Trophoblast cell (in vitro differentiated cells and primary cell): ENCODE measurements at regions not wholly inside any gene's neighbourhood (a gene's known extent, or its start where the extent isn't known, plus 50 kb on each side); places are given as distances from the start of the nearest gene placed in this dataset.
A peak's percentile ranks its signal among the peaks of the same experiment; 100 is the strongest.

Experiments
- DNase-seq, 2 donors: peaks; one replicate each; pipeline ENCODE4 v3.0.0-alpha.2; 2016
- H2AFZ ChIP-seq: 2 replicates; pipeline ENCODE4 v1.6.1; 2013; ENCODE audit warnings: low read length, moderate library complexity, mild to moderate bottlenecking; ENCODE audit not compliant: insufficient read depth, poor library complexity
- H2AK5ac ChIP-seq: 2 replicates; pipeline ENCODE4 v1.6.1; 2013; ENCODE audit warnings: mild to moderate bottlenecking, low read length
- H2BK120ac ChIP-seq: 2 replicates; pipeline ENCODE4 v1.6.1; 2013; ENCODE audit warnings: low read length, mild to moderate bottlenecking, moderate library complexity; ENCODE audit not compliant: insufficient read depth, poor library complexity
- H2BK12ac ChIP-seq: 2 replicates; pipeline ENCODE4 v1.6.1; 2013; ENCODE audit warnings: mild to moderate bottlenecking, low read length, moderate library complexity
- H2BK5ac ChIP-seq: 2 replicates; pipeline ENCODE4 v1.6.1; 2013; ENCODE audit warnings: low read length, low read depth, moderate library complexity, mild to moderate bottlenecking; ENCODE audit not compliant: poor library complexity
- H3K14ac ChIP-seq: 2 replicates; pipeline ENCODE4 v1.6.1; 2013; ENCODE audit warnings: mild to moderate bottlenecking, low read length
- H3K18ac ChIP-seq: 2 replicates; pipeline ENCODE4 v1.6.1; 2013; ENCODE audit warnings: mild to moderate bottlenecking, low read length
- H3K23ac ChIP-seq: 2 replicates; pipeline ENCODE4 v1.6.1; 2013; ENCODE audit warnings: low read length
- H3K27ac ChIP-seq: 2 replicates; pipeline ENCODE4 v1.5.1; 2013; ENCODE audit warnings: low read depth, mild to moderate bottlenecking, inconsistent platforms, low read length, moderate library complexity
- H3K27me3 ChIP-seq: 2 replicates; pipeline ENCODE4 v1.6.1; 2013; ENCODE audit warnings: inconsistent platforms, mild to moderate bottlenecking, low read length, moderate library complexity; ENCODE audit not compliant: insufficient read depth
- H3K36me3 ChIP-seq, 2 experiments: 1 replicate in 1 of 2; 2 replicates in 1 of 2; pipeline ENCODE4 v1.6.1; 2013; ENCODE audit warnings: low read length in 2 of 2, mild to moderate bottlenecking in 2 of 2, moderate library complexity in 1 of 2; ENCODE audit not compliant: insufficient read depth in 2 of 2, control insufficient read depth in 1 of 2
- H3K4ac ChIP-seq: 2 replicates; pipeline ENCODE4 v1.6.1; 2013; ENCODE audit warnings: low read depth, mild to moderate bottlenecking, low read length, moderate library complexity
- H3K4me1 ChIP-seq, 2 experiments: 1 replicate in 1 of 2; 2 replicates in 1 of 2; pipeline ENCODE4 v1.6.1; 2013; ENCODE audit warnings: low read length in 2 of 2, mild to moderate bottlenecking in 2 of 2, moderate library complexity in 1 of 2; ENCODE audit not compliant: insufficient read depth in 2 of 2, control insufficient read depth in 1 of 2
- H3K4me2 ChIP-seq: 2 replicates; pipeline ENCODE4 v1.6.1; 2013; ENCODE audit warnings: inconsistent platforms, mild to moderate bottlenecking, low read length, moderate library complexity
- H3K4me3 ChIP-seq: 2 replicates; pipeline ENCODE4 v1.5.1; 2013; ENCODE audit warnings: mild to moderate bottlenecking, low read depth, low read length, inconsistent platforms
- H3K79me1 ChIP-seq: one replicate; pipeline ENCODE4 v1.6.1; 2013; ENCODE audit warnings: low read length
- H3K79me2 ChIP-seq: 2 replicates; pipeline ENCODE4 v1.6.1; 2013; ENCODE audit warnings: low read length, mild to moderate bottlenecking; ENCODE audit not compliant: control insufficient read depth, insufficient read depth, poor library complexity
- H3K9ac ChIP-seq: 2 replicates; pipeline ENCODE4 v1.6.1; 2013; ENCODE audit warnings: mild to moderate bottlenecking, low read length
- H3K9me3 ChIP-seq: 2 replicates; pipeline ENCODE4 v1.6.1; 2013; ENCODE audit warnings: low read depth, mild to moderate bottlenecking, control low read depth, inconsistent platforms, low read length; ENCODE audit not compliant: insufficient read depth
- H4K12ac ChIP-seq: 2 replicates; pipeline ENCODE4 v1.6.1; 2013; ENCODE audit warnings: low read depth, mild to moderate bottlenecking, low read length, moderate library complexity
- H4K8ac ChIP-seq: 2 replicates; pipeline ENCODE4 v1.6.1; 2013; ENCODE audit warnings: low read depth, mild to moderate bottlenecking, low read length, moderate library complexity
- H4K91ac ChIP-seq: one replicate; pipeline ENCODE4 v1.6.1; 2013; ENCODE audit warnings: low read depth, mild to moderate bottlenecking, low read length, moderate library complexity
- WGBS: extraction: QIAGEN DNeasy Blood & Tissue Kit; methylation state at CpG from one replicate; pipeline ENCODE4 v1.1.7; 2013; ENCODE audit warnings: missing lambda C conversion rate; ENCODE audit not compliant: insufficient read length, insufficient coverage; ENCODE audit errors: extremely low coverage; 5-methylcytosine and 5-hydroxymethylcytosine counted together

DNA sequence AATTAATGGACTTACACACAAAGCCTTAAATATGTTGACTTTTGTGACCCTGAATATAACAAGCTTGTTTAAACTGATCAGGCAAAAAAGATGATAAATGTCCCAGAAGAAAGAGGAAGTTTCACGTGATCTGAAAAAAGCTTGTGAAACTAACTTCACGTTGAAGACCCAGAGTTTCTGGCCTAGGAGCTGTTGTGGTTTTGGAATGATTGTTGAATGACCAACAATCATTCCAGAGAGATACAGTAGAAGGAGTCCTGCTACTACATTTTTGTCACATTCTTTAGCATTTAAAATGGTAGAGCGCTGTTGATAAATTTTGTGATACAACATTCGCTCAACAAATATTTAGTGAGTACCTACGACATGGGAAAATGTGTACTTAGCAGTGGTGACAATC is 143.1 kb upstream of the FBN2 start:
- Histone ChIP-seq H3K79me2 (no peaks in the 10 kb centered on the region), H3K27me3 (no peaks in the 10 kb centered on the region), H3K9me3 (no peaks in the 10 kb centered on the region), H4K91ac (no peak overlapping the region), H3K14ac (no peak overlapping the region), H2BK12ac (no peak overlapping the region), H2AK5ac (no peak overlapping the region), H3K36me3 (no peaks in the 10 kb centered on the region), H3K4ac (no peak overlapping the region), H2BK5ac (no peak overlapping the region), H3K79me1 (peaks cover 3% of the 10 kb centered on the region), H3K4me2 (no peak overlapping the region), H3K27ac (no peak overlapping the region), H4K8ac (no peak overlapping the region), H4K12ac (no peak overlapping the region), H3K23ac (no peak overlapping the region), H3K4me3 (no peak overlapping the region), H2AFZ (no peak overlapping the region), H3K18ac (no peak overlapping the region), H3K9ac (no peak overlapping the region), H3K4me1 (peaks cover 0 to 3% of the 10 kb centered on the region in 2 experiments), H2BK120ac (no peak overlapping the region)
- no CpG with 5 or more reads among the region's 5 CpGs for WGBS
- DNase-seq: peak in 1 of 2 donors; percentile 64

DNA sequence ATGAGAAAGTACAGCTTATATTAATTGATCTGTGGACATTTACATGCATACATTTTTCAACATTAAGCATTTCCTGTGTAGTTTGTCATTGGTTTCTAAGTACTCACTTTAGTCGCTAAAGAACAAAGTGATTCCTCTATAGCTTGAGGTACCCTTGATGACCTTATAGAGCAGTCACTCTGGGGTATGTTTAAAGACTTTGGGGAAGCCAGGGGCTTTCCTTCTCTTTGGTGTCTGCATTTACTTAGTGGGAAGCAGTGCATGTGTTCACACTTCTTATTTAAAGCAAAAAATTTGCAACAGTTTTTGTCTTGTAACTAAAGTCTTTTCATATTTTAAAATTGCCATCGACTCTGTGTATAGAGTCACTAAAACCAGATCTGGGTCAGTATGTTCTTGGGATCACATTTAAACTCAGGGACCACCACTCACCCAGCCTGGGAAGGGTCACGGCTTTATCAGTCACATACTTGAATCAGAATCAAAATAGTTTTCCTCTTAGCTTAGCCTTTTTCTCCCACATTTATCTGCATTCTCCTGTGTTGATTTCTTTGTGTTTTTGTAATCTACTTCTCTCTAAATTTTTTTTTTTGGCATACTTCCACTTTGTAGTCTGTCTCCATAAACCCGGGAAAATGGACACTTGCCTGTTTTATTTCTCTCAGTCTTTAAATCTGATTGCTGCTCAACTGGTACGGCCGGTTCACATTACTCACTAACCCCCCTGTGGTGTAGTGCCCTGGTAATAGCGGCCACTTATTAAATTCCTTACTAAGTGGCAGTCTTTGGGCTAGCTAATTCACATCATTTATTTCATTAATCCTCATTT is 143.9 kb upstream of the FBN2 start:
- Histone ChIP-seq H3K27ac (peak overlapping the region; percentile 6), H2AK5ac (no peak overlapping the region), H3K4ac (no peak overlapping the region), H4K12ac (no peak overlapping the region), H2BK5ac (peak overlapping the region; percentile 49), H2BK12ac (no peak overlapping the region), H3K79me2 (no peaks in the 10 kb centered on the region), H3K4me3 (no peak overlapping the region), H4K8ac (no peak overlapping the region), H3K9me3 (no peaks in the 10 kb centered on the region), H2AFZ (no peak overlapping the region), H3K9ac (no peak overlapping the region), H3K23ac (no peak overlapping the region), H3K4me2 (peak overlapping the region; percentile 26), H3K18ac (no peak overlapping the region), H3K79me1 (peaks cover 3% of the 10 kb centered on the region), H3K14ac (no peak overlapping the region), H3K36me3 (no peaks in the 10 kb centered on the region), H3K4me1 (peaks cover 0 to 3% of the 10 kb centered on the region in 2 experiments), H2BK120ac (peak overlapping the region; percentile 51), H4K91ac (no peak overlapping the region), H3K27me3 (no peaks in the 10 kb centered on the region)
- peak; percentile 45 to 67 for DNase-seq
- WGBS: no CpG with 5 or more reads among the region's 7 CpGs

DNA sequence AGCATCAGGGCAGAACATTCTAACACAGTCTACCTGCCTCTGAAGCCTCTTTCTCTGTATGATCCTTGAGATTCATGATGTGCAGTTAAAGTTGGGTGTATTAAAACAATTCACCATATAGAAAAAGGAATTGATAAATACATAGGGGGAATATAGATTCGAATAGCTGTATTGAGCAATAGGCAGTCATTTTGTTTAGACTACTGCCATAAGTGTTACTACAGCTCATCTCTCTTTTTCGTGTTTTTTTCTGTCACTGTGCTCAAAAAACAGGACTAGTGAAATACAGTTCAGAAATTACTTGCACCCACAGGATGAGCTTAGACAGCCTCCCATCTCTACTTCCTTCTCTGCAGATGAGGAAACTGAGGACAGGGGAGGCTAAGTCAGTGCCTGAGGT is 144.6 kb upstream of the FBN2 start:
- no peak overlapping the region for H3K4me2 ChIP-seq
- H3K27me3 ChIP-seq: no peaks in the 10 kb centered on the region
- H3K23ac ChIP-seq: no peak overlapping the region
- H3K9ac ChIP-seq: no peak overlapping the region
- DNase-seq: no peak
- H4K91ac ChIP-seq: no peak overlapping the region
- peaks cover 0 to 3% of the 10 kb centered on the region in 2 experiments for H3K4me1 ChIP-seq
- no peak overlapping the region for H2BK120ac ChIP-seq
- H2AK5ac ChIP-seq: no peak overlapping the region
- no peaks in the 10 kb centered on the region for H3K79me2 ChIP-seq
- H3K4me3 ChIP-seq: no peak overlapping the region
- no peak overlapping the region for H3K14ac ChIP-seq
- no peak overlapping the region for H4K8ac ChIP-seq
- H3K9me3 ChIP-seq: no peaks in the 10 kb centered on the region
- H4K12ac ChIP-seq: no peak overlapping the region
- H2BK12ac ChIP-seq: no peak overlapping the region
- no peaks in the 10 kb centered on the region for H3K36me3 ChIP-seq
- H2AFZ ChIP-seq: no peak overlapping the region
- peaks cover 3% of the 10 kb centered on the region for H3K79me1 ChIP-seq
- no peak overlapping the region for H3K27ac ChIP-seq
- no CpG with 5 or more reads among the region's 2 CpGs for WGBS
- no peak overlapping the region for H2BK5ac ChIP-seq
- H3K18ac ChIP-seq: no peak overlapping the region
- no peak overlapping the region for H3K4ac ChIP-seq

DNA sequence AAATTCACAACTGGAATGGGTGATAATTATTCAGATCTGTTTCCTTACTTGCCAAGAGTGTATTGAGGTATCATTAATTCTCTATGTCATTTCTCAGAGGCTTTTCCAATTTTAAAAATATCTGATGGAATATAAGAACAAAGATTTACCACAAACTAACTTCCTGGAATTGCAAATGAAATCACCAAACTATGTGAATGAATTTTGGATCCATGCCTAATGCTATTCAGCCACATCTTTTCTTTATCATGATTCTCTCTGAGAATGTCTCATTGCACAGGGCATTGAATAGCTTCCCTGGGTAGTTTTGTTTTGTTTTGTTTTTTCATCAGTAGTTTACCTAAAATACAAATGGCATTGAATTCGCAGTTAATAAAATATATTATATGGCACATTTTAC is 146.9 kb upstream of the FBN2 start:
- Histone ChIP-seq H3K4ac (no peak overlapping the region), H4K91ac (no peak overlapping the region), H2BK12ac (no peak overlapping the region), H2BK5ac (no peak overlapping the region), H3K9ac (no peak overlapping the region), H3K36me3 (no peaks in the 10 kb centered on the region), H3K79me2 (no peaks in the 10 kb centered on the region), H4K8ac (no peak overlapping the region), H2AFZ (no peak overlapping the region), H3K14ac (no peak overlapping the region), H3K9me3 (no peaks in the 10 kb centered on the region), H3K27ac (no peak overlapping the region), H3K27me3 (no peaks in the 10 kb centered on the region), H3K4me1 (peaks cover 0 to 3% of the 10 kb centered on the region in 2 experiments), H3K79me1 (peaks cover 3% of the 10 kb centered on the region), H3K18ac (no peak overlapping the region), H3K4me3 (no peak overlapping the region), H3K23ac (no peak overlapping the region), H4K12ac (no peak overlapping the region), H2BK120ac (no peak overlapping the region), H3K4me2 (no peak overlapping the region), H2AK5ac (no peak overlapping the region)
- no peak for DNase-seq
- no CpG with 5 or more reads among the region's 1 CpG for whole genome bisulfite sequencing
